Mesodermal cell (in vitro differentiated cells): ENCODE measurements at regions not wholly inside any gene's neighbourhood (a gene's known extent, or its start where the extent isn't known, plus 50 kb on each side); places are given as distances from the start of the nearest gene placed in this dataset.
"Not testable (repeated sequence)": the region's sequence is repeated elsewhere in the genome, so short reads cannot be mapped to it uniquely, and the experiment has no call there.

ENCODE experiments used
- H3K27ac ChIP-seq: 2 replicates; pipeline ENCODE4 v1.7.0; 2013; ENCODE audit warnings: mild to moderate bottlenecking, low read depth, low read length, moderate library complexity; ENCODE audit not compliant: severe bottlenecking
- H3K36me3 ChIP-seq: 2 replicates; pipeline ENCODE4 v1.7.1; 2013; ENCODE audit warnings: mild to moderate bottlenecking, low read length, moderate library complexity; ENCODE audit not compliant: control insufficient read depth, insufficient read depth
- H3K4me1 ChIP-seq: one replicate; pipeline ENCODE4 v1.7.1; 2013; ENCODE audit warnings: mild to moderate bottlenecking, low read length; ENCODE audit not compliant: insufficient read depth, control insufficient read depth, poor library complexity, severe bottlenecking
- H3K4me3 ChIP-seq: 2 replicates; pipeline ENCODE4 v1.7.0; 2013; ENCODE audit warnings: low read length, control low read depth, mild to moderate bottlenecking; ENCODE audit not compliant: insufficient read depth, poor library complexity, severe bottlenecking; ENCODE audit errors: extremely low read depth
- H3K9me3 ChIP-seq: 2 replicates; pipeline ENCODE4 v1.7.1; 2013; ENCODE audit warnings: mild to moderate bottlenecking, low read length, moderate library complexity; ENCODE audit not compliant: control insufficient read depth
- WGBS, 2 experiments: methylation state at CpG; one replicate each; pipeline ENCODE4 v1.1.5; 2013; ENCODE audit warnings: missing lambda C conversion rate in 2 of 2; ENCODE audit not compliant: insufficient coverage in 2 of 2; 5-methylcytosine and 5-hydroxymethylcytosine counted together

- WGBS, 2 experiments = no CpG with 5 or more reads among the region's 3 CpGs
- not testable (repeated sequence) for H3K9me3 ChIP-seq, H3K27ac ChIP-seq, H3K4me3 ChIP-seq, H3K4me1 ChIP-seq, H3K36me3 ChIP-seq
Measured at GRCh38 chr16:62780081-62780480, 743.8 kb upstream of the CDH8 start.

- Histone ChIP-seq H3K4me1 (no peaks in the 10 kb centered on the region), H3K36me3 (no peaks in the 10 kb centered on the region), H3K4me3 (no peak overlapping the region), H3K27ac (no peak overlapping the region), H3K9me3 (no peaks in the 10 kb centered on the region)
- WGBS, 2 experiments = 80% methylated on average over 1 of the region's 2 CpGs; no CpG with 5 or more reads in 1 of the 2 experiments
Measured at GRCh38 chr16:62764572-62764971, 728.3 kb upstream of the CDH8 start.

GRCh38 chr16:62760398-62760797 lies 724.2 kb upstream of the CDH8 start:
- no peaks in the 10 kb centered on the region for H3K4me1 ChIP-seq
- H3K27ac ChIP-seq = no peak overlapping the region
- no peaks in the 10 kb centered on the region for H3K9me3 ChIP-seq
- H3K4me3 ChIP-seq = no peak overlapping the region
- H3K36me3 ChIP-seq = no peaks in the 10 kb centered on the region

GRCh38 chr16:62755938-62756337 lies 719.7 kb upstream of the CDH8 start:
- Histone ChIP-seq H3K4me1 (no peaks in the 10 kb centered on the region), H3K9me3 (no peaks in the 10 kb centered on the region), H3K36me3 (no peaks in the 10 kb centered on the region), H3K4me3 (no peak overlapping the region), H3K27ac (no peak overlapping the region)
- 79 to 92% methylated on average over 2 of the region's 4 CpGs for WGBS, 2 experiments

GRCh38 chr16:62752854-62753253 lies 716.6 kb upstream of the CDH8 start:
- 73 to 83% methylated on average over 1 to 2 of the region's 3 CpGs for WGBS, 2 experiments
- H3K27ac ChIP-seq = no peak overlapping the region
- no peaks in the 10 kb centered on the region for H3K36me3 ChIP-seq
- H3K4me1 ChIP-seq = no peaks in the 10 kb centered on the region
- H3K4me3 ChIP-seq = no peak overlapping the region
- no peaks in the 10 kb centered on the region for H3K9me3 ChIP-seq

GRCh38 chr16:62751218-62751617 lies 715.0 kb upstream of the CDH8 start:
- WGBS, 2 experiments = no CpG with 5 or more reads among the region's 1 CpG
- Histone ChIP-seq H3K36me3 (no peaks in the 10 kb centered on the region), H3K9me3 (no peaks in the 10 kb centered on the region), H3K27ac (no peak overlapping the region), H3K4me1 (no peaks in the 10 kb centered on the region), H3K4me3 (no peak overlapping the region)

GRCh38 chr16:62741692-62742091 lies 705.5 kb upstream of the CDH8 start:
- no peak overlapping the region for H3K27ac ChIP-seq
- no peaks in the 10 kb centered on the region for H3K36me3 ChIP-seq
- WGBS, 2 experiments = no CpG with 5 or more reads among the region's 3 CpGs
- H3K4me3 ChIP-seq = no peak overlapping the region
- no peaks in the 10 kb centered on the region for H3K4me1 ChIP-seq
- no peaks in the 10 kb centered on the region for H3K9me3 ChIP-seq

- 82 to 100% methylated on average over 2 to 3 of the region's 3 CpGs for WGBS, 2 experiments
Measured at GRCh38 chr16:62738666-62739460, 702.6 kb upstream of the CDH8 start.

GRCh38 chr16:62732092-62732491 lies 695.9 kb upstream of the CDH8 start:
- Histone ChIP-seq H3K36me3 (no peaks in the 10 kb centered on the region), H3K4me3 (no peak overlapping the region), H3K27ac (no peak overlapping the region), H3K9me3 (no peaks in the 10 kb centered on the region), H3K4me1 (no peaks in the 10 kb centered on the region)

More at GRCh38 chr16:62738666-62739460, 702.6 kb upstream of the CDH8 start:
- no peak overlapping the region for H3K27ac ChIP-seq
- no peaks in the 10 kb centered on the region for H3K4me1 ChIP-seq
- H3K9me3 ChIP-seq = no peaks in the 10 kb centered on the region
- no peaks in the 10 kb centered on the region for H3K36me3 ChIP-seq
- no peak overlapping the region for H3K4me3 ChIP-seq

- 92 to 96% methylated on average over 27 to 41 of the region's 48 CpGs for WGBS, 2 experiments
- H3K27ac ChIP-seq, H3K9me3 ChIP-seq, H3K4me3 ChIP-seq, H3K4me1 ChIP-seq, H3K36me3 ChIP-seq: not testable (repeated sequence)
Measured at GRCh38 chr16:62724670-62725269, 688.5 kb upstream of the CDH8 start.

- Histone ChIP-seq H3K9me3 (no peaks in the 10 kb centered on the region), H3K4me3 (no peak overlapping the region), H3K27ac (no peak overlapping the region), H3K4me1 (no peaks in the 10 kb centered on the region), H3K36me3 (no peaks in the 10 kb centered on the region)
- WGBS, 2 experiments = no CpG with 5 or more reads among the region's 5 CpGs
Measured at GRCh38 chr16:62720651-62721050, 684.4 kb upstream of the CDH8 start.
